Adrenal gland (tissue), 5 donors: ENCODE measurements at regions not wholly inside any gene's neighbourhood (a gene's known extent, or its start where the extent isn't known, plus 50 kb on each side); places are given as distances from the start of the nearest gene placed in this dataset.

Experiments used
- CTCF ChIP-seq, 6 experiments: fragments of 450-650 bp in 4 of 6; fragments of 200-600 bp in 2 of 6; sonication (generic) in 1 of 6; IDR thresholded peaks; 1 replicate in 5 of 6; 2 replicates in 1 of 6; pipeline versions ENCODE4 v1.5.1 to v1.8.0; 2016 to 2021; ENCODE audit warnings: antibody characterized with exemption in 6 of 6, mild to moderate bottlenecking in 2 of 6, moderate library complexity in 1 of 6
- POLR2A ChIP-seq, 2 donors: fragments of 450-650 bp; IDR thresholded peaks; one replicate each; pipeline ENCODE4 v1.6.1; 2017; ENCODE audit warnings: antibody characterized with exemption in 2 of 2, mild to moderate bottlenecking in 2 of 2, moderate library complexity in 1 of 2
- donor health status: DM: no; HTN: no; CAD: no.

- no peak for TF ChIP-seq CTCF (IDR thresholded peaks at IDR 0.05)
- TF ChIP-seq POLR2A (IDR thresholded peaks at IDR 0.05) = no peak
These were observed 844.5 kb upstream of the LRFN5 start for GRCh38 chr14:40762177-40762576.
